VCaP (cell line): ENCODE measurements at regions not wholly inside any gene's neighbourhood (a gene's known extent, or its start where the extent isn't known, plus 50 kb on each side); places are given as distances from the start of the nearest gene placed in this dataset.

ENCODE experiments used
- H3K27ac ChIP-seq: fragments of 450-650 bp; 2 replicates; pipeline ENCODE4 v1.5.1; 2017
- CTCF ChIP-seq: fragments of 450-650 bp; conservative IDR thresholded peaks from 2 replicates; pipeline ENCODE4 v1.5.1; 2017; ENCODE audit warnings: mild to moderate bottlenecking, moderate library complexity

- peak; percentile 33; the same call in 1 of the 2 replicates for TF ChIP-seq CTCF
These were observed 66.4 kb upstream of the TTC34 start for GRCh38 chr1:2867861-2868260.

DNA sequence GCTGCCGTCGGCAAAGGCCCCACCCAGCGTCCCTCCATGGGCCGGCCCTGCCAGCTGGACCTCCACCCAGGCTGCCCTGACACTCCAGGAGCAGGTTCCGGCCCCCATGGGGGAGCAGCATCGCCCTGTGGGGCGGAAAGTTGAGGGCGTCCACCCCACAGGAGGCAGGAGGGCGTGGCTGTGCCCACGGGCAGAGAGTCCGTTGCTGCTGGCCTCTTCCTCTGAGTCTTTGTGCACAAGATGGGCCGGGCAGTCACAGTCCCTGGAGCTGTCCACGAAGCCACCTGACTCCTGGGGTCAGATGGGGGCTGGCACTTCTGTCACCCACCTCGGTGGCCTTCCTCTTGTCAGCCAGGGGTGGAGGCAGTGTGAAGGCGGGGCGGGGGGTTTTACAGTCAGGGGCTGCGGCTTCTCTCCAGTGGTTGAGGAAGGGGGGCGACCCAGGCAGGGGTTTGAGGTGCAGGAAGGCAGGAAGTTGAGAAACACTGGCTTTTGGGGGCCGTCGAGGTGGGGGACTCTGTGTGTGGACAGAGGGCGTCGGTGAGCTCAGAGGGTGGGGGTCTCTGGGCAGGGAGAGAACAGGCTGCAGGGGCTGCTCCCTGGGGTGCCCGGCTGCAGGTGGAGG lies 67.2 kb upstream of the TTC34 start:
- H3K27ac ChIP-seq = no peak overlapping the region
- TF ChIP-seq CTCF = no peak

More at GRCh38 chr1:2867861-2868260, 66.4 kb upstream of the TTC34 start:
- H3K27ac ChIP-seq = no peak overlapping the region

GRCh38 chr1:2871246-2871815 lies 69.8 kb upstream of the TTC34 start:
- TF ChIP-seq CTCF = no peak
- H3K27ac ChIP-seq = no peak overlapping the region

DNA sequence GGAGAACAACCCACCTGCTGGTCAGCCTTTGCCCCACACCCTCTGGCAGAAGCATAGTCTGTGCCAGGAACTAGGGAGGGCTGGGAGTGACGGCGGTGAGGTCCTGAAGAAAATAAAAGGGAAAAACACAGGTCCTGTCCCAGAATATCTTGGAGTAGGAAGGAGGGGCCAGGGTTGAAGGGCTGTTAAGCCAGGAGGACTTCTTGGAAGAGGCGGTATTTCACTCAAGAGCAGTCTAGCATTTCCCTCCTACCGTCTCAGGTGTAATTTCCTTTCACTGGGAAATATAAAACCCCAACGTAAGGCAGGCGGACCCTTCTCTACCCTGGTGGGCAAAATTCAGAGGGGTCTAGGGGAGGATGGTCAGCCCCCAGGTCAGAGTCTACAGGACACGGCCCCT lies 72.7 kb upstream of the TTC34 start:
- H3K27ac ChIP-seq = no peak overlapping the region
- TF ChIP-seq CTCF = no peak

GRCh38 chr1:2874607-2875480 lies 73.4 kb upstream of the TTC34 start:
- TF ChIP-seq CTCF = no peak
- no peak overlapping the region for H3K27ac ChIP-seq

GRCh38 chr1:2875707-2876561 lies 74.4 kb upstream of the TTC34 start:
- H3K27ac ChIP-seq = no peak overlapping the region
- peak; percentile 94 for TF ChIP-seq CTCF
